Progenitor cell of endocrine pancreas (in vitro differentiated cells): ENCODE measurements at regions not wholly inside any gene's neighbourhood (a gene's known extent, or its start where the extent isn't known, plus 50 kb on each side); places are given as distances from the start of the nearest gene placed in this dataset.
"Not testable (repeated sequence)": the region's sequence is repeated elsewhere in the genome, so short reads cannot be mapped to it uniquely, and the experiment has no call there.

Experiments used
- DNase-seq: peaks from one replicate; pipeline ENCODE4 v3.0.0; 2021; ENCODE audit warnings: low spot score; ENCODE audit not compliant: unreplicated experiment
- H3K27ac Mint-ChIP-seq: 2 replicates; pipeline ENCODE4 v1.8.0; 2021; ENCODE audit warnings: mild to moderate bottlenecking, moderate library complexity, mixed read lengths
- H3K27me3 Mint-ChIP-seq: 2 replicates; pipeline ENCODE4 v1.8.0; 2021; ENCODE audit warnings: mixed read lengths
- H3K36me3 Mint-ChIP-seq: 2 replicates; pipeline ENCODE4 v1.8.0; 2022; ENCODE audit warnings: mixed read lengths; ENCODE audit not compliant: insufficient read depth
- H3K4me1 Mint-ChIP-seq: 2 replicates; pipeline ENCODE4 v1.8.0; 2021; ENCODE audit warnings: low read depth, mixed read lengths
- H3K4me3 Mint-ChIP-seq: 2 replicates; pipeline ENCODE4 v1.8.0; 2021; ENCODE audit warnings: low read depth, mild to moderate bottlenecking, moderate library complexity, mixed read lengths
- H3K9me3 Mint-ChIP-seq: 2 replicates; pipeline ENCODE4 v1.8.0; 2021; ENCODE audit warnings: low read depth, mixed read lengths
- CTCF ChIP-seq: fragments of 200-600 bp; sonication (generic); IDR thresholded peaks from one replicate; pipeline ENCODE4 v1.5.0; 2021; ENCODE audit warnings: antibody characterized with exemption, mild to moderate bottlenecking; ENCODE audit not compliant: unreplicated experiment

GRCh38 chr9:30103647-30104394 lies 2280.6 kb upstream of the ACO1 start:
- H3K36me3 Mint-ChIP-seq: peaks cover 3% of the 10 kb centered on the region
- no peak for DNase-seq
- H3K27me3 Mint-ChIP-seq: no peaks in the 10 kb centered on the region
- no peak overlapping the region for H3K27ac Mint-ChIP-seq
- peaks cover 18% of the 10 kb centered on the region for H3K9me3 Mint-ChIP-seq
- no peak for TF ChIP-seq CTCF
- no peak overlapping the region for H3K4me3 Mint-ChIP-seq
- no peaks in the 10 kb centered on the region for H3K4me1 Mint-ChIP-seq

GRCh38 chr9:30107134-30107533 lies 2277.3 kb upstream of the ACO1 start:
- peaks cover 15% of the 10 kb centered on the region for H3K9me3 Mint-ChIP-seq
- not testable (repeated sequence) for H3K36me3 Mint-ChIP-seq, DNase-seq, H3K4me3 Mint-ChIP-seq, H3K27ac Mint-ChIP-seq, H3K4me1 Mint-ChIP-seq, H3K27me3 Mint-ChIP-seq

- H3K4me3 Mint-ChIP-seq: no peak overlapping the region
- H3K27ac Mint-ChIP-seq: no peak overlapping the region
- no peak for TF ChIP-seq CTCF
- H3K36me3 Mint-ChIP-seq: no peaks in the 10 kb centered on the region
- H3K4me1 Mint-ChIP-seq: peaks cover 2% of the 10 kb centered on the region
- no peak for DNase-seq
- peaks cover 10% of the 10 kb centered on the region for H3K9me3 Mint-ChIP-seq
- no peaks in the 10 kb centered on the region for H3K27me3 Mint-ChIP-seq
Observed at GRCh38 chr9:30116673-30117217, 2267.7 kb upstream of the ACO1 start.

GRCh38 chr9:30120666-30121065 lies 2263.8 kb upstream of the ACO1 start:
- Mint-ChIP-seq H3K36me3 (no peaks in the 10 kb centered on the region), H3K27ac (no peak overlapping the region), H3K4me1 (peaks cover 2% of the 10 kb centered on the region), H3K4me3 (no peak overlapping the region), H3K27me3 (no peaks in the 10 kb centered on the region), H3K9me3 (peaks cover 3% of the 10 kb centered on the region)
- no peak for TF ChIP-seq CTCF
- DNase-seq: no peak

- no peak for DNase-seq
- H3K36me3 Mint-ChIP-seq: no peaks in the 10 kb centered on the region
- TF ChIP-seq CTCF: no peak
- H3K9me3 Mint-ChIP-seq: peaks cover 3% of the 10 kb centered on the region
- no peaks in the 10 kb centered on the region for H3K27me3 Mint-ChIP-seq
- H3K27ac Mint-ChIP-seq: no peak overlapping the region
- H3K4me1 Mint-ChIP-seq: peaks cover 2% of the 10 kb centered on the region
- no peak overlapping the region for H3K4me3 Mint-ChIP-seq
Observed at GRCh38 chr9:30121611-30122010, 2262.8 kb upstream of the ACO1 start.

GRCh38 chr9:30125881-30126280 lies 2258.6 kb upstream of the ACO1 start:
- H3K36me3 Mint-ChIP-seq: no peaks in the 10 kb centered on the region
- peaks cover 3% of the 10 kb centered on the region for H3K9me3 Mint-ChIP-seq
- no peak for DNase-seq
- H3K4me3 Mint-ChIP-seq: no peak overlapping the region
- no peak overlapping the region for H3K27ac Mint-ChIP-seq
- no peak for TF ChIP-seq CTCF
- no peaks in the 10 kb centered on the region for H3K27me3 Mint-ChIP-seq
- H3K4me1 Mint-ChIP-seq: no peaks in the 10 kb centered on the region
